ENCODE measurements at regions not wholly inside any gene's neighbourhood (a gene's known extent, or its start where the extent isn't known, plus 50 kb on each side); places are given as distances from the start of the nearest gene placed in this dataset.

DNA sequence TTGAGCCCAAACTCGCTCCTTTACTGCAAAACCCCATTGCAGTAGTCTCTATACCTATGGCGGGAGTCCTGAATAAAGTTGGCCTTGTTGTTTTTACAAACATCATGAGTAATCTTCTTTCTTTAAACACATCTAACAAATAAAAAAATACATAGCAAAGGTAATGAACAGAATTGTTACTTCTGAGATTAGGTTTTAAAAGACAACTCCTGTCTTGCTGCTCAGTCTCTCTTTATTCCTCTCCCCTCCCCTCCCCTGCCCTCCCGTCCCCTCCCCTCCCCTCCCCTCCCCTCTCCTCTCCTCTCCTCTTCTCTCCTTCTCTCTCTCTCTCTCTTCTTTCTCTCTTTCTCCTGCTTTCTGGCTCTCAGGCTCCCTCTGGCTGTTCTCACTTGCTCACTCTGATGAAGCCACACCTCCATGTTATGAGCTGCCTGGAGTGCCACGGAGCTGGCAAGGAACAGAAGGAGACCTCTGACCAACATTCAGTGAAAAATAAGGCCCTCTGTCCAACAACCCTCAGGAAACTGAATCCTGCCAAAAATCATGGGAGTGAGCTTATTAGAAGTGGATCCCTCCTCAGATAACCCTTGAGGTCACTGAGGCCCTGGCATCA is 300.7 kb upstream of the MIR17HG start:
- Histone ChIP-seq H3K27ac (replicated peaks) (no peak overlapping the region), H3K4me1 (no peaks in the 10 kb centered on the region), H3K4me3 (no peak overlapping the region), H3K9me3 (replicated peaks) (no peaks in the 10 kb centered on the region), H3K27me3 (ENCODE audit: low read depth) (no peaks in the 10 kb centered on the region), H3K36me3 (no peaks in the 10 kb centered on the region)
- intact Hi-C loops (cut with micrococcal nuclease) = no loop called here
- TF ChIP-seq, protein P1, sequence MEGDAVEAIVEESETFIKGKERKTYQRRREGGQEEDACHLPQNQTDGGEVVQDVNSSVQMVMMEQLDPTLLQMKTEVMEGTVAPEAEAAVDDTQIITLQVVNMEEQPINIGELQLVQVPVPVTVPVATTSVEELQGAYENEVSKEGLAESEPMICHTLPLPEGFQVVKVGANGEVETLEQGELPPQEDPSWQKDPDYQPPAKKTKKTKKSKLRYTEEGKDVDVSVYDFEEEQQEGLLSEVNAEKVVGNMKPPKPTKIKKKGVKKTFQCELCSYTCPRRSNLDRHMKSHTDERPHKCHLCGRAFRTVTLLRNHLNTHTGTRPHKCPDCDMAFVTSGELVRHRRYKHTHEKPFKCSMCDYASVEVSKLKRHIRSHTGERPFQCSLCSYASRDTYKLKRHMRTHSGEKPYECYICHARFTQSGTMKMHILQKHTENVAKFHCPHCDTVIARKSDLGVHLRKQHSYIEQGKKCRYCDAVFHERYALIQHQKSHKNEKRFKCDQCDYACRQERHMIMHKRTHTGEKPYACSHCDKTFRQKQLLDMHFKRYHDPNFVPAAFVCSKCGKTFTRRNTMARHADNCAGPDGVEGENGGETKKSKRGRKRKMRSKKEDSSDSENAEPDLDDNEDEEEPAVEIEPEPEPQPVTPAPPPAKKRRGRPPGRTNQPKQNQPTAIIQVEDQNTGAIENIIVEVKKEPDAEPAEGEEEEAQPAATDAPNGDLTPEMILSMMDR (IDR thresholded peaks at IDR 0.05; ENCODE audit: borderline replicate concordance) = no peak
- DNase-seq = no peak

DNA sequence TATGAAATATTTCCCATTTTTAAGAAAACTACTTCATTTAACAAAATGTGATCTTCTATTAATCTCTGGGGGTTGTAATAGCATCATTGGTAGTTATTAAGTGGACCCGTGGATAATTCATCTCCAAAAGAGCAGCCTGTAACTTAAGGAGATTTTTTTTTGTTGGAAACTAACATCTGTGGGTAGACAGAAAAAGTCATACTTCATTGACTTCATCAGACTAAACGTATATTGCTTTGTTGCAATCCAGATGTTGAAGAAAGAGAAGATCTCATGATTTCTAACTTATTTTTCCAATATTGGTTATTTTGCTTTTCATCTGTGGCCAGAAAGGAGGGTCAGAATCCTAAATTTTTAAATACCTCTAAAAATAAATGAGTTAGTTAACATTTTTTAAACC is 296.5 kb upstream of the MIR17HG start:
- TF ChIP-seq, protein P1 (IDR thresholded peaks at IDR 0.05; ENCODE audit: borderline replicate concordance) = no peak
- Histone ChIP-seq H3K27me3 (ENCODE audit: low read depth) (no peaks in the 10 kb centered on the region), H3K27ac (replicated peaks) (no peak overlapping the region), H3K9me3 (replicated peaks) (no peaks in the 10 kb centered on the region), H3K36me3 (no peaks in the 10 kb centered on the region), H3K4me1 (no peaks in the 10 kb centered on the region), H3K4me3 (no peak overlapping the region)
- no peak for DNase-seq
- intact Hi-C loops (cut with micrococcal nuclease) = no loop called here

DNA sequence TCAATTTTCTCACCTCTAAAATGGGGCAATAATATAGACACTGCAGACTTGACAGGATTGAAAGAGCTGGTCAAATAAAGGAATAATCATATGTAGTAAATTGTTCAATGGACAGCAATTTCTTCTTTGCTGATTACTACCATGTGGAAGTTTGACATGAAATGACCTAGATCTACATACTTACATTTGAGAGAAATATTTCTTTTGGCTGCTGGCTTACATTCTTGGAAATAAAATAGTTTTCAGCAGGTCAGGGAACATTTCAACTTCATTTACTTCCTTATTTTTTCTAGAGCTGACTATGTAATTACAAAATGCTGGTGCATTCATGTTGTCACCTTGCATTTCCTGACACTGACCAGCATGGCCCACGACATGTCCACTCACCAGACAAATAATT is 294.6 kb upstream of the MIR17HG start:
- H3K27me3 ChIP-seq (ENCODE audit: low read depth) = no peaks in the 10 kb centered on the region
- no peaks in the 10 kb centered on the region for H3K4me1 ChIP-seq
- peaks cover 3% of the 10 kb centered on the region for H3K9me3 ChIP-seq (replicated peaks)
- intact Hi-C loops (cut with micrococcal nuclease) = no loop called here
- no peak overlapping the region for H3K4me3 ChIP-seq
- TF ChIP-seq, protein P1 (IDR thresholded peaks at IDR 0.05; ENCODE audit: borderline replicate concordance) = no peak
- no peak overlapping the region for H3K27ac ChIP-seq (replicated peaks)
- H3K36me3 ChIP-seq = no peaks in the 10 kb centered on the region
- DNase-seq = no peak

DNA sequence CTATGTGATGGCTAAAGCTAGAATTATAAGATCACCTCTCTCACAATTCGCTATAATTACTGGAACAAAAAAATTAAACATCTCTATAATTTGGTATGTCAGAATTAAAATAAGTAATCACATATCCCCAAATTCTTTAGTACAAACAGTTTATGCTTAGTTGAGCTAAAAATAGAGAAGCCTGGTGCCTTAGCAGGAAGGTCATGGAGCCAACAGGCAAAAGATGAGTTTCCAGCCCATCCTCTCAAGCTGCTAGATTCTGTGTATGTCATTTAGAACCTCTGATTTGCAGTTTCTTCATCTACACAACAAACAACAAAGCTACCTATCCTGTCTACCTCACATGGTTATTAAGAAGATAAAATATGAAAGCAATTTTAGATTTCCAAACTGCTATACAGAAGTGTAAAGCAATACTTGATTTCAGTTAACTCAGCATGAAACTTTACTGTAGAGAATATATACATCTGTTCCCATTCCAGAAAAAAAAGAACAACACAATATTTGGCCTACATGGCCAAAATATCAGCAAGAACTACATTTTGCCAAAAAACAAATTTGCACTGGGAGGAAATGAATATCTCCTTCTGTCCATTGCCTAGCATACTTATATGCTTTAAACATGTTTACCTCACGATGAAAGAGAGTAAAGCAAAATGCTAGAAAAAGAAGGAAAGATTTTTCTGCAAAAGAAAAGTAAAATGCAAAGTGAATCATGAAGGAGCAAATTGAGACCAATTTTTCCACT is 294.0 kb upstream of the MIR17HG start:
- no peak overlapping the region for H3K4me3 ChIP-seq
- TF ChIP-seq, protein P1 (IDR thresholded peaks at IDR 0.05; ENCODE audit: borderline replicate concordance) = no peak

DNA sequence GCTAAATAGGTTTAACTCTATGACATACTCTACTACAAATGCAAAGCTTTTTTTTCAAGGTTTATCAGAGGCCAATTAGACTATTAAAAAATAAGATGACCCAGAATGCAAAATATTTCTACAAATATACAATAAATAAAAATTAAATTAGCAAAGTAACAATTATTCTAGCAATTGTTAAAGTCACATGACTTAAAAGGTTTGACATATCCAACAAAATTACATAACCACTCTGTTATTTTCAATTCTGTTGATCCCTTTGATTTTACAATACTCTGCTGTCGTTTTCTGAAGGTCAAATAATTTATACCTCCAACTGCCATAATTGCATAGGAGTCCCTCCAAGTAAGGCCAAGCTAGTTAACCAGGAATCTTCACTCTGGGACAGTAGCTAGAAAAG is 292.6 kb upstream of the MIR17HG start:
- no peaks in the 10 kb centered on the region for H3K27me3 ChIP-seq (ENCODE audit: low read depth)
- DNase-seq = no peak
- no peak overlapping the region for H3K27ac ChIP-seq (replicated peaks)
- intact Hi-C loops (cut with micrococcal nuclease) = no loop called here
- TF ChIP-seq, protein P1 (IDR thresholded peaks at IDR 0.05; ENCODE audit: borderline replicate concordance) = no peak
- H3K4me3 ChIP-seq = no peak overlapping the region
- H3K9me3 ChIP-seq (replicated peaks) = peaks cover 16% of the 10 kb centered on the region
- H3K4me1 ChIP-seq = no peaks in the 10 kb centered on the region
- no peaks in the 10 kb centered on the region for H3K36me3 ChIP-seq

More for the DNA sequence above, 294.0 kb upstream of the MIR17HG start:
- Histone ChIP-seq H3K27me3 (ENCODE audit: low read depth) (no peaks in the 10 kb centered on the region), H3K27ac (replicated peaks) (no peak overlapping the region), H3K9me3 (replicated peaks) (peaks cover 9% of the 10 kb centered on the region), H3K36me3 (no peaks in the 10 kb centered on the region), H3K4me1 (no peaks in the 10 kb centered on the region)
- intact Hi-C loops (cut with micrococcal nuclease) = no loop called here
- DNase-seq = no peak

Data from left ventricle myocardium inferior (tissue), 1 donor.